H1 (cell line): ENCODE measurements at regions not wholly inside any gene's neighbourhood (a gene's known extent, or its start where the extent isn't known, plus 50 kb on each side); places are given as distances from the start of the nearest gene placed in this dataset.

Source experiments
- CTCF ChIA-PET: fragments of 300-600 bp; sonication (Branson Sonifier 250); formaldehyde crosslinking; loops from one replicate; lab custom pipeline; 2021; ENCODE audit not compliant: partially characterized antibody; lab: Charles Lee
- POLR2A ChIA-PET: fragments of 300-600 bp; sonication (Branson Sonifier 250); formaldehyde crosslinking; loops from one replicate; lab custom pipeline; 2021; ENCODE audit warnings: inconsistent platforms; ENCODE audit not compliant: partially characterized antibody; lab: Charles Lee
- DNase-seq, 2 experiments: peaks; one replicate each; pipeline versions ENCODE4 v3.0.0 to v3.0.0-alpha.2; 2010 to 2022; ENCODE audit warnings: low spot score in 2 of 2, low read depth in 1 of 2, mixed read lengths in 1 of 2
- FAIRE-seq: peaks from 2 replicates; lab custom pipeline; 2011; peaks lifted over from hg19 to GRCh38; lab: Jason Lieb, UNC
- H2AFZ ChIP-seq: 2 replicates; pipeline ENCODE4 v1.8.1; 2012; ENCODE audit warnings: low read length, inconsistent platforms
- H2AK5ac ChIP-seq: 2 replicates; pipeline ENCODE4 v1.6.1; 2013; ENCODE audit warnings: low read depth, low read length
- H2BK120ac ChIP-seq: replicated peaks from 2 replicates; pipeline ENCODE3; 2013; ENCODE audit warnings: low read depth, low read length, inconsistent platforms
- H2BK12ac ChIP-seq: 2 replicates; pipeline ENCODE4 v1.6.1; 2013; ENCODE audit warnings: low read depth, low read length
- H2BK15ac ChIP-seq: 2 replicates; pipeline ENCODE4 v1.6.1; 2013; ENCODE audit warnings: low read length
- H2BK20ac ChIP-seq: 2 replicates; pipeline ENCODE4 v1.6.1; 2013; ENCODE audit warnings: low read length
- H2BK5ac ChIP-seq: 2 replicates; pipeline ENCODE4 v1.6.1; 2013; ENCODE audit warnings: low read depth, low read length
- H3K14ac ChIP-seq: 2 replicates; pipeline ENCODE4 v1.6.1; 2013; ENCODE audit warnings: inconsistent platforms; ENCODE audit not compliant: insufficient read length
- H3K18ac ChIP-seq: 2 replicates; pipeline ENCODE4 v1.6.1; 2013; ENCODE audit warnings: low read length; ENCODE audit errors: extremely low read depth
- H3K23ac ChIP-seq: 2 replicates; pipeline ENCODE4 v1.6.1; 2013; ENCODE audit warnings: inconsistent platforms; ENCODE audit not compliant: insufficient read length
- H3K23me2 ChIP-seq: 2 replicates; pipeline ENCODE4 v1.6.1; 2013; ENCODE audit warnings: low read depth, low read length
- H3K27ac ChIP-seq: 2 replicates; pipeline ENCODE4 v1.6.1; 2011; ENCODE audit warnings: low read depth, low read length, inconsistent platforms
- H3K27me3 ChIP-seq, 4 experiments: replicated peaks in 1 of 4; 1 replicate in 1 of 4; 2 replicates in 3 of 4; pipeline versions ENCODE4 v1.6.1 to v1.8.1; 2011 to 2013; ENCODE audit warnings: low read length in 3 of 4, mild to moderate bottlenecking in 3 of 4, inconsistent platforms in 2 of 4, mixed read lengths in 2 of 4, moderate library complexity in 1 of 4; ENCODE audit not compliant: control insufficient read depth in 3 of 4, insufficient read depth in 3 of 4; ENCODE audit errors: extremely low read depth in 1 of 4
- H3K36me3 ChIP-seq, 4 experiments: 2 replicates each; pipeline versions ENCODE4 v1.6.1 to v1.8.1; 2011 to 2013; ENCODE audit warnings: mild to moderate bottlenecking in 4 of 4, low read length in 3 of 4, moderate library complexity in 2 of 4, control low read depth in 1 of 4, inconsistent platforms in 1 of 4; ENCODE audit not compliant: insufficient read depth in 4 of 4, control insufficient read depth in 2 of 4
- H3K4ac ChIP-seq: replicated peaks from 2 replicates; pipeline ENCODE3; 2013; ENCODE audit warnings: low read length, low read depth, mixed read lengths, inconsistent platforms; ENCODE audit not compliant: insufficient read length
- H3K4me1 ChIP-seq, 4 experiments: replicated peaks in 1 of 4; 1 replicate in 1 of 4; 2 replicates in 3 of 4; pipeline versions ENCODE4 v1.6.1 to v1.8.1; 2011 to 2013; ENCODE audit warnings: low read length in 3 of 4, inconsistent platforms in 2 of 4, mixed read lengths in 1 of 4; ENCODE audit not compliant: insufficient read depth in 4 of 4, control insufficient read depth in 3 of 4
- H3K4me2 ChIP-seq, 2 experiments: 2 replicates each; pipeline versions ENCODE4 v1.6.1 to v1.8.1; 2011 to 2013; ENCODE audit warnings: low read depth in 2 of 2, low read length in 2 of 2, control low read depth in 1 of 2, inconsistent platforms in 1 of 2, mild to moderate bottlenecking in 1 of 2; ENCODE audit not compliant: insufficient read depth in 1 of 2
- H3K4me3 ChIP-seq, 4 experiments: fragments of 200-600, 300-600 bp in 1 of 4; sonication (generic), shearing (Covaris generic), sonication (Bioruptor Twin) in 1 of 4; 2 replicates each; pipeline versions ENCODE4 v1.5.1 to v1.8.1; 2011 to 2016; ENCODE audit warnings: low read length in 4 of 4, low read depth in 3 of 4, control low read depth in 2 of 4, inconsistent platforms in 2 of 4, mild to moderate bottlenecking in 2 of 4, mixed read lengths in 1 of 4, moderate library complexity in 1 of 4; ENCODE audit not compliant: insufficient read depth in 2 of 4; ENCODE audit errors: extremely low read depth in 1 of 4
- H3K56ac ChIP-seq: replicated peaks from 2 replicates; pipeline ENCODE3; 2013; ENCODE audit warnings: low read depth, mild to moderate bottlenecking, mixed read lengths, low read length, inconsistent platforms; ENCODE audit not compliant: insufficient read length
- H3K79me1 ChIP-seq: 2 replicates; pipeline ENCODE4 v1.6.1; 2013; ENCODE audit warnings: low read depth, low read length, control low read depth
- H3K79me2 ChIP-seq, 2 experiments: 2 replicates each; pipeline versions ENCODE4 v1.6.1 to v1.8.1; 2012 to 2013; ENCODE audit warnings: low read length in 2 of 2, mild to moderate bottlenecking in 2 of 2, inconsistent platforms in 1 of 2; ENCODE audit not compliant: insufficient read depth in 2 of 2, control insufficient read depth in 1 of 2
- H3K9ac ChIP-seq, 4 experiments: replicated peaks in 1 of 4; 1 replicate in 1 of 4; 2 replicates in 3 of 4; pipeline versions ENCODE4 v1.6.1 to v1.8.1; 2011 to 2013; ENCODE audit warnings: low read depth in 3 of 4, low read length in 3 of 4, control low read depth in 2 of 4, mild to moderate bottlenecking in 2 of 4, moderate library complexity in 2 of 4, inconsistent platforms in 1 of 4; ENCODE audit errors: extremely low read depth in 1 of 4
- H3K9me3 ChIP-seq, 2 experiments: 2 replicates each; pipeline versions ENCODE4 v1.6.1 to v1.8.1; 2012 to 2013; ENCODE audit warnings: mild to moderate bottlenecking in 2 of 2, moderate library complexity in 2 of 2, control low read depth in 1 of 2, inconsistent platforms in 1 of 2, low read depth in 1 of 2, low read length in 1 of 2, mixed read lengths in 1 of 2; ENCODE audit not compliant: insufficient read depth in 2 of 2
- H4K20me1 ChIP-seq, 2 experiments: replicated peaks in 1 of 2; 2 replicates each; pipeline versions ENCODE3 to v1.8.1; 2011 to 2013; ENCODE audit warnings: inconsistent platforms in 2 of 2, low read length in 2 of 2, mild to moderate bottlenecking in 1 of 2; ENCODE audit not compliant: insufficient read depth in 2 of 2, control insufficient read depth in 1 of 2
- H4K5ac ChIP-seq: 2 replicates; pipeline ENCODE4 v1.6.1; 2013; ENCODE audit warnings: low read length, low read depth, mixed read lengths, inconsistent platforms; ENCODE audit not compliant: insufficient read length
- H4K8ac ChIP-seq: 2 replicates; pipeline ENCODE4 v1.8.0; 2013; ENCODE audit warnings: mild to moderate bottlenecking, moderate library complexity, low read length, inconsistent platforms; ENCODE audit not compliant: insufficient read depth; ENCODE audit errors: extremely low read depth
- H4K91ac ChIP-seq: replicated peaks from 2 replicates; pipeline ENCODE3; 2013; ENCODE audit warnings: low read length, mixed read lengths, inconsistent platforms; ENCODE audit not compliant: insufficient read length
- CREB1 ChIP-seq: IDR thresholded peaks from 2 replicates; pipeline ENCODE4 v1.6.1; 2012; ENCODE audit warnings: inconsistent platforms
- E2F6 ChIP-seq: IDR thresholded peaks from 2 replicates; pipeline ENCODE4 v1.6.1; 2012; ENCODE audit warnings: inconsistent platforms
- HDAC2 ChIP-seq, 2 experiments: fragments of 300-600 bp in 1 of 2; sonication (generic) in 1 of 2; IDR thresholded peaks; 2 replicates each; pipeline ENCODE4 v1.6.1; 2011 to 2012; ENCODE audit warnings: low read depth in 2 of 2, low read length in 2 of 2, mild to moderate bottlenecking in 2 of 2, moderate library complexity in 2 of 2, borderline replicate concordance in 1 of 2, inconsistent platforms in 1 of 2
- POLR2AphosphoS5 ChIP-seq: IDR thresholded peaks from 2 replicates; pipeline ENCODE4 v1.6.1; 2011; ENCODE audit warnings: low read depth, low read length
- SUZ12 ChIP-seq: fragments of 200-600 bp; sonication (generic); IDR thresholded peaks from 2 replicates; pipeline ENCODE4 v1.6.1; 2012; ENCODE audit warnings: mild to moderate bottlenecking, inconsistent platforms, low read length, moderate library complexity, mixed read lengths
- TCF12 ChIP-seq: IDR thresholded peaks from 2 replicates; pipeline ENCODE4 v1.6.1; 2011; ENCODE audit warnings: low read depth, mild to moderate bottlenecking, low read length
- USF2 ChIP-seq: IDR thresholded peaks from 2 replicates; pipeline ENCODE4 v1.6.1; 2011; ENCODE audit warnings: low read length, improper control_type of control experiment
- WGBS, 2 experiments: shearing (Covaris generic) in 1 of 2; methylation state at CpG; one replicate each; pipeline versions ENCODE4 v1.1.6 to v1.1.7; 2013 to 2015; ENCODE audit warnings: low lambda C conversion rate in 2 of 2, mixed read lengths in 2 of 2, inconsistent platforms in 1 of 2, low coverage in 1 of 2, missing lambda C conversion rate in 1 of 2; ENCODE audit not compliant: insufficient replicate concordance in 2 of 2, insufficient coverage in 1 of 2, insufficient read length in 1 of 2; ENCODE audit errors: extremely low coverage in 1 of 2, missing lambda C conversion rate in 1 of 2; 5-methylcytosine and 5-hydroxymethylcytosine counted together

- Histone ChIP-seq H4K91ac (no peak overlapping the region), H3K4me2 (no peak overlapping the region; a peak in 1 of 4 replicates), H3K4ac (no peak overlapping the region), H3K18ac (no peak overlapping the region), H2AK5ac (no peak overlapping the region), H3K9me3 (no peaks in the 10 kb centered on the region), H2BK12ac (no peak overlapping the region), H3K79me1 (no peaks in the 10 kb centered on the region), H4K5ac (no peak overlapping the region), H2BK120ac (no peak overlapping the region), H3K23me2 (no peaks in the 10 kb centered on the region), H2BK15ac (no peak overlapping the region), H2BK20ac (no peak overlapping the region), H3K23ac (no peak overlapping the region), H3K79me2 (no peaks in the 10 kb centered on the region), H2AFZ (no peak overlapping the region), H3K9ac (no peak overlapping the region), H3K27ac (no peak overlapping the region), H3K56ac (no peak overlapping the region), H4K8ac (no peak overlapping the region), H3K27me3 (no peaks in the 10 kb centered on the region), H3K14ac (no peak overlapping the region), H4K20me1 (no peaks in the 10 kb centered on the region), H3K4me3 (no peak overlapping the region), H2BK5ac (no peak overlapping the region), H3K36me3 (no peaks in the 10 kb centered on the region), H3K4me1 (peaks cover 0 to 7% (median 3%) of the 10 kb centered on the region in 4 experiments; a peak in 4 of 7 replicates)
- WGBS, 2 experiments, result 73% methylated on average over 17 of the region's 17 CpGs; no CpG with 5 or more reads in 1 of the 2 experiments
- CTCF ChIA-PET, result interaction anchor here (1.5 to 2.1 kb wide), 2 partner anchors 13 to 188 kb away, joined by 4 to 7 read pairs; no protein-coding TSS in a partner anchor
- FAIRE-seq (no peak), DNase-seq (no peak)
- TF ChIP-seq TCF12 (no peak), USF2 (no peak), CREB1 (no peak), POLR2AphosphoS5 (no peak), SUZ12 (no peak), E2F6 (no peak), HDAC2 (IDR thresholded peaks at IDR 0.05; ENCODE audit: borderline replicate concordance in 1 of 2, low read depth in 2 of 2, low read length in 2 of 2) (no peak)
- POLR2A ChIA-PET, result no interaction called here
These were observed 137.7 kb upstream of the SMYD2 start for GRCh38 chr1:214143006-214143992.
